K562 (cell line): ENCODE measurements at regions not wholly inside any gene's neighbourhood (a gene's known extent, or its start where the extent isn't known, plus 50 kb on each side); places are given as distances from the start of the nearest gene placed in this dataset.
"Not testable (repeated sequence)": the region's sequence is repeated elsewhere in the genome, so short reads cannot be mapped to it uniquely, and the experiment has no call there.

ENCODE experiments used
- BCOR ChIP-seq: fragments of 450-650 bp; IDR thresholded peaks from 2 replicates; pipeline ENCODE4 v1.6.1; 2016
- HNRNPL ChIP-seq: fragments of 200-400 bp; formaldehyde crosslinking; IDR thresholded peaks from 2 replicates; pipeline ENCODE4 v1.6.1; 2017; ENCODE audit warnings: low read depth, mild to moderate bottlenecking, low read length
- JUND ChIP-seq, 2 experiments: IDR thresholded peaks; 2 replicates in 1 of 2; 3 replicates in 1 of 2; pipeline ENCODE4 v1.6.1; 2011; ENCODE audit warnings: borderline replicate concordance in 2 of 2, low read depth in 2 of 2, low read length in 2 of 2, improper control_type of control experiment in 1 of 2, missing biosample characterization in 1 of 2, missing genetic modification characterization in 1 of 2, missing genetic modification reagents in 1 of 2
- NR1H2 ChIP-seq: sonication (generic); formaldehyde crosslinking; IDR thresholded peaks from 2 replicates; pipeline ENCODE4 v1.4.0; 2020; ENCODE audit warnings: mild to moderate bottlenecking, missing genetic modification reagents
- POLR2AphosphoS5 ChIP-seq: IDR thresholded peaks from 2 replicates; pipeline ENCODE4 v1.6.1; 2011; ENCODE audit warnings: mild to moderate bottlenecking, low read depth, low read length, moderate library complexity; ENCODE audit not compliant: control insufficient read depth, insufficient read depth
- TCF7L2 ChIP-seq: fragments of 150-350 bp; IDR thresholded peaks from 2 replicates; pipeline ENCODE4 v1.6.1; 2016; ENCODE audit warnings: low read depth, mild to moderate bottlenecking, low read length, moderate library complexity
- TF ChIP-seq, protein P1 (sequence below), 3 experiments: IDR thresholded peaks in 2 of 3; conservative IDR thresholded peaks in 1 of 3; 2 replicates each; pipeline ENCODE4 v1.5.1; 2011 to 2012; ENCODE audit warnings: low read length in 3 of 3, mild to moderate bottlenecking in 3 of 3, control low read depth in 2 of 3, improper control_type of control experiment in 1 of 3, inconsistent platforms in 1 of 3, low read depth in 1 of 3, mixed read lengths in 1 of 3, moderate library complexity in 1 of 3; ENCODE audit not compliant: insufficient read depth in 2 of 3
- TF ChIP-seq, protein P2 (sequence below), 2 experiments: fragments of 450-650 bp; formaldehyde crosslinking in 1 of 2; IDR thresholded peaks; 2 replicates each; pipeline versions ENCODE4 v1.4.0 to v1.6.1; 2014 to 2020; ENCODE audit warnings: mild to moderate bottlenecking in 2 of 2, borderline replicate concordance in 1 of 2, low read depth in 1 of 2
- TF ChIP-seq, protein P3 (sequence below): sonication (generic); formaldehyde crosslinking; IDR thresholded peaks from 2 replicates; pipeline ENCODE4 v1.9.0; 2022; ENCODE audit warnings: mild to moderate bottlenecking, missing genetic modification reagents

DNA sequence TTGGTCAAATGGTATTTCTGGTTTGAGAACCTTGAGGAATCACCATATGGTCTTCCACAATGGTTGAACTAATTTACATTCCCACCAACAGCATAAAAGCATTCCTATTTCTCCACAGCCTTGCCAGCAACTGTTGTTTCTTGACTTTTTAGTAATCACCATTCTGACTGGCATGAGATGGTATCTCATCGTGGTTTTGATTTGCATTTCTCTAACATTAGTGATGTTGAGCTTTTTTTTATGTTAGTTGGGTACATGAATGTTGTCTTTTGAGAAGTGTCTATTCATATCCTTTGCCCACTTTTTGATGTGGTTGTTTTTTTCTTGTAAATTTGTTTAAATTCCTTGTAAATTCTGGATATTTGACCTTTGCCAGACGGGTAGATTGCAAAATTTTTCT is 679.7 kb downstream of the METTL15 start:
- TF ChIP-seq NR1H2 (CRISPR knock-in tag); BCOR; JUND (IDR thresholded peaks at IDR 0.05; ENCODE audit: borderline replicate concordance, low read depth, low read length); JUND (tag; IDR thresholded peaks at IDR 0.05; ENCODE audit: borderline replicate concordance, low read depth, low read length); POLR2AphosphoS5; TCF7L2; HNRNPL: not testable (repeated sequence)
- TF ChIP-seq, protein P1, sequence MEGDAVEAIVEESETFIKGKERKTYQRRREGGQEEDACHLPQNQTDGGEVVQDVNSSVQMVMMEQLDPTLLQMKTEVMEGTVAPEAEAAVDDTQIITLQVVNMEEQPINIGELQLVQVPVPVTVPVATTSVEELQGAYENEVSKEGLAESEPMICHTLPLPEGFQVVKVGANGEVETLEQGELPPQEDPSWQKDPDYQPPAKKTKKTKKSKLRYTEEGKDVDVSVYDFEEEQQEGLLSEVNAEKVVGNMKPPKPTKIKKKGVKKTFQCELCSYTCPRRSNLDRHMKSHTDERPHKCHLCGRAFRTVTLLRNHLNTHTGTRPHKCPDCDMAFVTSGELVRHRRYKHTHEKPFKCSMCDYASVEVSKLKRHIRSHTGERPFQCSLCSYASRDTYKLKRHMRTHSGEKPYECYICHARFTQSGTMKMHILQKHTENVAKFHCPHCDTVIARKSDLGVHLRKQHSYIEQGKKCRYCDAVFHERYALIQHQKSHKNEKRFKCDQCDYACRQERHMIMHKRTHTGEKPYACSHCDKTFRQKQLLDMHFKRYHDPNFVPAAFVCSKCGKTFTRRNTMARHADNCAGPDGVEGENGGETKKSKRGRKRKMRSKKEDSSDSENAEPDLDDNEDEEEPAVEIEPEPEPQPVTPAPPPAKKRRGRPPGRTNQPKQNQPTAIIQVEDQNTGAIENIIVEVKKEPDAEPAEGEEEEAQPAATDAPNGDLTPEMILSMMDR (IDR thresholded peaks at IDR 0.05 in 2 of 3, conservative IDR thresholded peaks at IDR 0.05 in 1 of 3; ENCODE audit: insufficient read depth in 2 of 3, low read depth in 1 of 3, low read length in 3 of 3) = not testable (repeated sequence)
- TF ChIP-seq, protein P2, sequence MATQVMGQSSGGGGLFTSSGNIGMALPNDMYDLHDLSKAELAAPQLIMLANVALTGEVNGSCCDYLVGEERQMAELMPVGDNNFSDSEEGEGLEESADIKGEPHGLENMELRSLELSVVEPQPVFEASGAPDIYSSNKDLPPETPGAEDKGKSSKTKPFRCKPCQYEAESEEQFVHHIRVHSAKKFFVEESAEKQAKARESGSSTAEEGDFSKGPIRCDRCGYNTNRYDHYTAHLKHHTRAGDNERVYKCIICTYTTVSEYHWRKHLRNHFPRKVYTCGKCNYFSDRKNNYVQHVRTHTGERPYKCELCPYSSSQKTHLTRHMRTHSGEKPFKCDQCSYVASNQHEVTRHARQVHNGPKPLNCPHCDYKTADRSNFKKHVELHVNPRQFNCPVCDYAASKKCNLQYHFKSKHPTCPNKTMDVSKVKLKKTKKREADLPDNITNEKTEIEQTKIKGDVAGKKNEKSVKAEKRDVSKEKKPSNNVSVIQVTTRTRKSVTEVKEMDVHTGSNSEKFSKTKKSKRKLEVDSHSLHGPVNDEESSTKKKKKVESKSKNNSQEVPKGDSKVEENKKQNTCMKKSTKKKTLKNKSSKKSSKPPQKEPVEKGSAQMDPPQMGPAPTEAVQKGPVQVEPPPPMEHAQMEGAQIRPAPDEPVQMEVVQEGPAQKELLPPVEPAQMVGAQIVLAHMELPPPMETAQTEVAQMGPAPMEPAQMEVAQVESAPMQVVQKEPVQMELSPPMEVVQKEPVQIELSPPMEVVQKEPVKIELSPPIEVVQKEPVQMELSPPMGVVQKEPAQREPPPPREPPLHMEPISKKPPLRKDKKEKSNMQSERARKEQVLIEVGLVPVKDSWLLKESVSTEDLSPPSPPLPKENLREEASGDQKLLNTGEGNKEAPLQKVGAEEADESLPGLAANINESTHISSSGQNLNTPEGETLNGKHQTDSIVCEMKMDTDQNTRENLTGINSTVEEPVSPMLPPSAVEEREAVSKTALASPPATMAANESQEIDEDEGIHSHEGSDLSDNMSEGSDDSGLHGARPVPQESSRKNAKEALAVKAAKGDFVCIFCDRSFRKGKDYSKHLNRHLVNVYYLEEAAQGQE (IDR thresholded peaks at IDR 0.05; ENCODE audit: borderline replicate concordance) = not testable (repeated sequence)
- TF ChIP-seq, protein P2 (CRISPR knock-in tag; IDR thresholded peaks at IDR 0.05; ENCODE audit: low read depth) = not testable (repeated sequence)
- TF ChIP-seq, protein P3, sequence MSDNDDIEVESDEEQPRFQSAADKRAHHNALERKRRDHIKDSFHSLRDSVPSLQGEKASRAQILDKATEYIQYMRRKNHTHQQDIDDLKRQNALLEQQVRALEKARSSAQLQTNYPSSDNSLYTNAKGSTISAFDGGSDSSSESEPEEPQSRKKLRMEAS (CRISPR knock-in tag) = not testable (repeated sequence)
